A549 (cell line): ENCODE measurements at regions not wholly inside any gene's neighbourhood (a gene's known extent, or its start where the extent isn't known, plus 50 kb on each side); places are given as distances from the start of the nearest gene placed in this dataset.

Experiments used
- CTCF ChIP-seq: fragments of >200 bp; sonication (Bioruptor Twin); formaldehyde crosslinking; IDR thresholded peaks from 3 replicates; pipeline ENCODE4 v1.5.1; 2016
- HDAC2 ChIP-seq: fragments of 200-600 bp; sonication (generic); IDR thresholded peaks from 2 replicates; pipeline ENCODE4 v1.6.1; 2016
- JUN ChIP-seq, 2 experiments: fragments of >200 bp; sonication (Bioruptor Twin); formaldehyde crosslinking; IDR thresholded peaks; 2 replicates in 1 of 2; 3 replicates in 1 of 2; pipeline ENCODE4 v1.6.1; 2016 to 2017
- MAX ChIP-seq: IDR thresholded peaks from 2 replicates; pipeline ENCODE4 v1.6.1; 2012
- MAZ ChIP-seq: fragments of 150-350 bp; IDR thresholded peaks from 2 replicates; pipeline ENCODE4 v1.6.1; 2014; ENCODE audit warnings: antibody characterized with exemption, low read depth, low read length, borderline replicate concordance
- POLR2A ChIP-seq: IDR thresholded peaks from 2 replicates; pipeline ENCODE4 v1.6.1; 2012; ENCODE audit warnings: mild to moderate bottlenecking, low read length
- RAD21 ChIP-seq, 2 experiments: fragments of >200 bp in 1 of 2; sonication (Bioruptor Twin) in 1 of 2; formaldehyde crosslinking in 1 of 2; IDR thresholded peaks in 1 of 2; conservative IDR thresholded peaks in 1 of 2; 2 replicates in 1 of 2; 3 replicates in 1 of 2; pipeline ENCODE4 v1.6.1; 2012 to 2018; ENCODE audit warnings: inconsistent platforms in 1 of 2
- SREBF2 ChIP-seq: fragments of 450-650 bp; IDR thresholded peaks from 2 replicates; pipeline ENCODE4 v1.6.1; 2014; ENCODE audit warnings: mild to moderate bottlenecking, moderate library complexity
- TP53 ChIP-seq: fragments of 250-450 bp; sonication (Bioruptor Pico); IDR thresholded peaks from 2 replicates; pipeline ENCODE4 v1.5.0; 2021; ENCODE audit warnings: mild to moderate bottlenecking, moderate library complexity
- TF ChIP-seq, protein P1 (sequence below): fragments of 450-650 bp; IDR thresholded peaks from 2 replicates; pipeline ENCODE4 v1.6.1; 2014; ENCODE audit warnings: antibody characterized with exemption

DNA sequence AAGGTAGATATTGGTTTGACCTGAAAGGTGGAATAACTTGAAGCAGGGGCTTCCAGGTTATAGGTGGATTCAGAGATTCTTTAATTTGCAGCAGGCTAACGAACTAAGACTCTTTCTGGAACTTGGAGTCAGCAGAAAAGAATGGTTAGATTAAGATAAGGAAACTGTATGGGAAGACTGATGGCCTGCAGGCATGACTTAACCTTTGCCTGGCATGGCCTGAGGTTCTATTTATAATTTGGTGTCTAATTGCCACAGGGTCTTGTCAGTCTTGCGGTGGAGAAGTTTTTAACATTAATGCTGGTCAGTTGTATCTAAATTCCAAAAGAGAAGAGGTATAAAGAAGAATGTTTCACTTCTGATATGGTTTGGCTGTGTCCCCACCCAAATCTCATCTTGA, 110.3 kb upstream of the VCX3A start:
- TF ChIP-seq JUN (IDR thresholded peaks at IDR 0.05) (no peak), POLR2A (no peak), CTCF (no peak), HDAC2 (no peak), MAX (no peak), MAZ (no peak), TP53 (CRISPR knock-in tag) (no peak), RAD21 (conservative IDR thresholded peaks at IDR 0.05 in 1 of 2, IDR thresholded peaks at IDR 0.05 in 1 of 2) (no peak), SREBF2 (no peak)
- TF ChIP-seq, protein P1, sequence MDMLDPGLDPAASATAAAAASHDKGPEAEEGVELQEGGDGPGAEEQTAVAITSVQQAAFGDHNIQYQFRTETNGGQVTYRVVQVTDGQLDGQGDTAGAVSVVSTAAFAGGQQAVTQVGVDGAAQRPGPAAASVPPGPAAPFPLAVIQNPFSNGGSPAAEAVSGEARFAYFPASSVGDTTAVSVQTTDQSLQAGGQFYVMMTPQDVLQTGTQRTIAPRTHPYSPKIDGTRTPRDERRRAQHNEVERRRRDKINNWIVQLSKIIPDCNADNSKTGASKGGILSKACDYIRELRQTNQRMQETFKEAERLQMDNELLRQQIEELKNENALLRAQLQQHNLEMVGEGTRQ: no peak
